ENCODE measurements at regions not wholly inside any gene's neighbourhood (a gene's known extent, or its start where the extent isn't known, plus 50 kb on each side); places are given as distances from the start of the nearest gene placed in this dataset.

DNA sequence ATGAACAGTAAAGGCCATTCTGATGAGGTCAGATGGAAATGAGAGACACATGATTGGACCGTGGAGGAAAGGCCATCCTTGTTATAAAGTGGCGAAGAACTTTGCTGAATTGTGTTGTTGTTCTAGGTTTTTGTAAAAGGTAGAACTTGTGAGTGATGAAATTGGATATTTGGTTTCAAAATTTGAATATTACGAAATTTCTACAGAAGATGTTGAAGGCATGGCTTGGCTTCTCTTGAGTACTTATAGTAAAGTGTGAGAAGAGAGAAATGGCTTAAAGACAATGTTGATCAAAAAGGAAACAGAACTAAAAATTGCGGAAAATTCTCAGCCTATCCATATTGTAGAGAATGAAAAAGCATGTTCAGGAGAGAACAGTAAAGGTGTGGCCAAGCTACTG lies 166.6 kb upstream of the S1PR3 start:
- in situ Hi-C loops (cut with HindIII; ENCODE audit: low pct_unique_long_range_greater_than_20kb, low sequenced_read_pairs) = no loop called here
- TF ChIP-seq, protein P1, sequence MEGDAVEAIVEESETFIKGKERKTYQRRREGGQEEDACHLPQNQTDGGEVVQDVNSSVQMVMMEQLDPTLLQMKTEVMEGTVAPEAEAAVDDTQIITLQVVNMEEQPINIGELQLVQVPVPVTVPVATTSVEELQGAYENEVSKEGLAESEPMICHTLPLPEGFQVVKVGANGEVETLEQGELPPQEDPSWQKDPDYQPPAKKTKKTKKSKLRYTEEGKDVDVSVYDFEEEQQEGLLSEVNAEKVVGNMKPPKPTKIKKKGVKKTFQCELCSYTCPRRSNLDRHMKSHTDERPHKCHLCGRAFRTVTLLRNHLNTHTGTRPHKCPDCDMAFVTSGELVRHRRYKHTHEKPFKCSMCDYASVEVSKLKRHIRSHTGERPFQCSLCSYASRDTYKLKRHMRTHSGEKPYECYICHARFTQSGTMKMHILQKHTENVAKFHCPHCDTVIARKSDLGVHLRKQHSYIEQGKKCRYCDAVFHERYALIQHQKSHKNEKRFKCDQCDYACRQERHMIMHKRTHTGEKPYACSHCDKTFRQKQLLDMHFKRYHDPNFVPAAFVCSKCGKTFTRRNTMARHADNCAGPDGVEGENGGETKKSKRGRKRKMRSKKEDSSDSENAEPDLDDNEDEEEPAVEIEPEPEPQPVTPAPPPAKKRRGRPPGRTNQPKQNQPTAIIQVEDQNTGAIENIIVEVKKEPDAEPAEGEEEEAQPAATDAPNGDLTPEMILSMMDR (IDR thresholded peaks at IDR 0.05) = no peak
- TF ChIP-seq, protein P2, sequence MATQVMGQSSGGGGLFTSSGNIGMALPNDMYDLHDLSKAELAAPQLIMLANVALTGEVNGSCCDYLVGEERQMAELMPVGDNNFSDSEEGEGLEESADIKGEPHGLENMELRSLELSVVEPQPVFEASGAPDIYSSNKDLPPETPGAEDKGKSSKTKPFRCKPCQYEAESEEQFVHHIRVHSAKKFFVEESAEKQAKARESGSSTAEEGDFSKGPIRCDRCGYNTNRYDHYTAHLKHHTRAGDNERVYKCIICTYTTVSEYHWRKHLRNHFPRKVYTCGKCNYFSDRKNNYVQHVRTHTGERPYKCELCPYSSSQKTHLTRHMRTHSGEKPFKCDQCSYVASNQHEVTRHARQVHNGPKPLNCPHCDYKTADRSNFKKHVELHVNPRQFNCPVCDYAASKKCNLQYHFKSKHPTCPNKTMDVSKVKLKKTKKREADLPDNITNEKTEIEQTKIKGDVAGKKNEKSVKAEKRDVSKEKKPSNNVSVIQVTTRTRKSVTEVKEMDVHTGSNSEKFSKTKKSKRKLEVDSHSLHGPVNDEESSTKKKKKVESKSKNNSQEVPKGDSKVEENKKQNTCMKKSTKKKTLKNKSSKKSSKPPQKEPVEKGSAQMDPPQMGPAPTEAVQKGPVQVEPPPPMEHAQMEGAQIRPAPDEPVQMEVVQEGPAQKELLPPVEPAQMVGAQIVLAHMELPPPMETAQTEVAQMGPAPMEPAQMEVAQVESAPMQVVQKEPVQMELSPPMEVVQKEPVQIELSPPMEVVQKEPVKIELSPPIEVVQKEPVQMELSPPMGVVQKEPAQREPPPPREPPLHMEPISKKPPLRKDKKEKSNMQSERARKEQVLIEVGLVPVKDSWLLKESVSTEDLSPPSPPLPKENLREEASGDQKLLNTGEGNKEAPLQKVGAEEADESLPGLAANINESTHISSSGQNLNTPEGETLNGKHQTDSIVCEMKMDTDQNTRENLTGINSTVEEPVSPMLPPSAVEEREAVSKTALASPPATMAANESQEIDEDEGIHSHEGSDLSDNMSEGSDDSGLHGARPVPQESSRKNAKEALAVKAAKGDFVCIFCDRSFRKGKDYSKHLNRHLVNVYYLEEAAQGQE (IDR thresholded peaks at IDR 0.05; ENCODE audit: insufficient read depth in 1 of 2, low read depth in 2 of 2, low read length in 1 of 2) = no peak
- TF ChIP-seq SIN3A (IDR thresholded peaks at IDR 0.05; ENCODE audit: borderline replicate concordance, insufficient read depth, low read depth, low read length) = no peak
- TF ChIP-seq POLR2AphosphoS5 (IDR thresholded peaks at IDR 0.05; ENCODE audit: low read depth, low read length) = no peak
- no peak for TF ChIP-seq TCF7L2 (IDR thresholded peaks at IDR 0.05; ENCODE audit: low read depth, low read length)
- CTCF ChIA-PET = no interaction called here
- no peak overlapping the region for H3K4me3 ChIP-seq (ENCODE audit: low read depth in 2 of 2, low read length in 2 of 2)
- no peak for ATAC-seq
- POLR2A ChIA-PET = no interaction called here
- H3K9me3 ChIP-seq (ENCODE audit: control insufficient read depth, insufficient read depth, low read depth, low read length) = no peaks in the 10 kb centered on the region
- H3K4me1 ChIP-seq (ENCODE audit: control insufficient read depth, insufficient read depth, low read length) = no peaks in the 10 kb centered on the region
- intact Hi-C loops (cut with micrococcal nuclease; ENCODE audit: unreplicated experiment) = no loop called here
- H3K36me3 ChIP-seq (ENCODE audit: control insufficient read depth, insufficient read depth, low read length) = no peaks in the 10 kb centered on the region
- BruUV-seq (replicated peaks) = no TSS peak
- no peaks in the 10 kb centered on the region for H3K27me3 ChIP-seq (ENCODE audit: control insufficient read depth, insufficient read depth, low read length)
- no peak for DNase-seq (ENCODE audit: low read depth, low spot score)
- no peak overlapping the region for H3K27ac ChIP-seq (ENCODE audit: low read length)

DNA sequence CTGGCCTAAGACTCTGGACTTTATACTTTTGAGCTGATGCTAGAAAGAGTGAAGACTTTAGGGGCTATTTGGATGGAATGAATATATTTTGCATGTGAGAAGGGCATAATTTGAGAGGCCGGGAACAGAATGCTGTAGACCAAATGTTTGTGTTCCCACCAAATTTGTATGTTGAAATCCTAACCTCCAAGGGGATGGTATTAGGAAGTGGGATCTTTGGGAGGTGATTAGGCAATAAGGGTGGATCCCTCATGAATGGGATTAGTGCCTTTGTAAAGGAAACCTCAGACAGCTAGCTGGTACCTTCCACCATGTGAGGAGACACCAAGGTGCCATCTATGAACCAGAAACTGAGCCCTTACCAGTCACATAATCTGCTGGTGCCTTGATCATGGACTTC lies 165.1 kb upstream of the S1PR3 start:
- no peaks in the 10 kb centered on the region for H3K9me3 ChIP-seq (ENCODE audit: control insufficient read depth, insufficient read depth, low read depth, low read length)
- DNase-seq (ENCODE audit: low read depth, low spot score) (no peak), ATAC-seq (no peak)
- no peaks in the 10 kb centered on the region for H3K4me1 ChIP-seq (ENCODE audit: control insufficient read depth, insufficient read depth, low read length)
- no peaks in the 10 kb centered on the region for H3K36me3 ChIP-seq (ENCODE audit: control insufficient read depth, insufficient read depth, low read length)
- POLR2A ChIA-PET = no interaction called here
- BruUV-seq (replicated peaks) = no TSS peak
- CTCF ChIA-PET = no interaction called here
- H3K27me3 ChIP-seq (ENCODE audit: control insufficient read depth, insufficient read depth, low read length) = no peaks in the 10 kb centered on the region
- H3K27ac ChIP-seq (ENCODE audit: low read length) = no peak overlapping the region
- in situ Hi-C loops (cut with HindIII; ENCODE audit: low pct_unique_long_range_greater_than_20kb, low sequenced_read_pairs) (no loop called here), intact Hi-C loops (cut with micrococcal nuclease; ENCODE audit: unreplicated experiment) (no loop called here)
- TF ChIP-seq SIN3A (IDR thresholded peaks at IDR 0.05; ENCODE audit: borderline replicate concordance, insufficient read depth, low read depth, low read length) (no peak), POLR2AphosphoS5 (IDR thresholded peaks at IDR 0.05; ENCODE audit: low read depth, low read length) (no peak), TCF7L2 (IDR thresholded peaks at IDR 0.05; ENCODE audit: low read depth, low read length) (no peak)
- TF ChIP-seq, protein P1 (IDR thresholded peaks at IDR 0.05) = no peak
- TF ChIP-seq, protein P2 (IDR thresholded peaks at IDR 0.05; ENCODE audit: insufficient read depth in 1 of 2, low read depth in 2 of 2, low read length in 1 of 2) = no peak
- no peak overlapping the region for H3K4me3 ChIP-seq (ENCODE audit: low read depth in 2 of 2, low read length in 2 of 2)
